ENCODE measurements at regions not wholly inside any gene's neighbourhood (a gene's known extent, or its start where the extent isn't known, plus 50 kb on each side); places are given as distances from the start of the nearest gene placed in this dataset.

DNA sequence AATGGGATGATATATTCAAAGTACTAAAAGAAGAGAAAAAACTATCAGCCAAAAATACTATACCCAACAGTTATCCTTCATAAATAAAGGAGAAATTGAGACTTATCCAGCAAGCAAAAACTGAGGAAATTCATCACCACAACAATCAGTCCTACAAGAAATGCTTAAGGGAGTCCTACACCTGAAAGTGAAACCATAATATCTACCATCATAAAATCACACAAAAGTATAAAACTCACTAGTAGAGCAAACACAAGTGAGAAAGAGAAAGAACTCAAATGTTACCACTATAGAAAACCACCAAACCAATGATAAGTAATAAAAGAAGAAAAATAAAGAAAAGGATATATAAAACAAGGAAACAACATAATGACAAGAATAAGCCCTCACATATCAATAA, 103.6 kb upstream of the NEO1 start:
- H3K4ac ChIP-seq (ENCODE audit: low read depth, low read length) = no peak overlapping the region
- no peak overlapping the region for H3K4me2 ChIP-seq (ENCODE audit: low read length)
- no peaks in the 10 kb centered on the region for H3K79me1 ChIP-seq (ENCODE audit: low read length)
- no peaks in the 10 kb centered on the region for H3K27me3 ChIP-seq (ENCODE audit: insufficient read depth, low read length, poor library complexity)
- no peak overlapping the region for H4K8ac ChIP-seq (ENCODE audit: low read depth, low read length)
- H4K5ac ChIP-seq (ENCODE audit: low read length) = no peak overlapping the region
- no peak overlapping the region for H2AK5ac ChIP-seq (ENCODE audit: low read length)
- no peak overlapping the region for H2BK15ac ChIP-seq (replicated peaks; ENCODE audit: low read depth)
- H3K36me3 ChIP-seq (ENCODE audit: control insufficient read depth, insufficient read depth, low read length) = no peaks in the 10 kb centered on the region
- no peak for DNase-seq
- H3K27ac ChIP-seq (ENCODE audit: low read depth, low read length) = no peak overlapping the region
- no peak overlapping the region for H2BK120ac ChIP-seq (ENCODE audit: low read depth, low read length)
- no peak overlapping the region for H3K4me3 ChIP-seq (ENCODE audit: low read length)
- H3K56ac ChIP-seq (ENCODE audit: low read length) = no peak overlapping the region
- H3K18ac ChIP-seq (ENCODE audit: low read length) = no peak overlapping the region
- H3K4me1 ChIP-seq (ENCODE audit: control insufficient read depth, low read depth, low read length) = no peaks in the 10 kb centered on the region
- H3K9ac ChIP-seq (ENCODE audit: low read length) = no peak overlapping the region
- no peak overlapping the region for H3K23ac ChIP-seq (ENCODE audit: low read length)
- H2BK5ac ChIP-seq (ENCODE audit: low read length) = no peak overlapping the region
- H3K79me2 ChIP-seq (ENCODE audit: control insufficient read depth, insufficient read depth, low read length) = no peaks in the 10 kb centered on the region

- Histone ChIP-seq H3K27ac (ENCODE audit: low read depth, low read length) (no peak overlapping the region), H3K4me1 (ENCODE audit: control insufficient read depth, low read depth, low read length) (no peaks in the 10 kb centered on the region), H3K23ac (ENCODE audit: low read length) (no peak overlapping the region), H2BK120ac (ENCODE audit: low read depth, low read length) (no peak overlapping the region), H3K56ac (ENCODE audit: low read length) (no peak overlapping the region), H3K79me2 (ENCODE audit: control insufficient read depth, insufficient read depth, low read length) (no peaks in the 10 kb centered on the region), H3K4me2 (ENCODE audit: low read length) (no peak overlapping the region), H2BK15ac (replicated peaks; ENCODE audit: low read depth) (no peak overlapping the region), H3K79me1 (ENCODE audit: low read length) (no peaks in the 10 kb centered on the region), H3K27me3 (ENCODE audit: insufficient read depth, low read length, poor library complexity) (no peaks in the 10 kb centered on the region), H2BK5ac (ENCODE audit: low read length) (no peak overlapping the region), H2AK5ac (ENCODE audit: low read length) (no peak overlapping the region), H3K18ac (ENCODE audit: low read length) (no peak overlapping the region), H4K8ac (ENCODE audit: low read depth, low read length) (no peak overlapping the region), H3K36me3 (ENCODE audit: control insufficient read depth, insufficient read depth, low read length) (no peaks in the 10 kb centered on the region), H4K5ac (ENCODE audit: low read length) (no peak overlapping the region), H3K4ac (ENCODE audit: low read depth, low read length) (no peak overlapping the region), H3K4me3 (ENCODE audit: low read length) (no peak overlapping the region), H3K9ac (ENCODE audit: low read length) (no peak overlapping the region)
- WGBS (ENCODE audit: extremely low coverage, insufficient coverage, low lambda C conversion rate) = no CpG with 5 or more reads among the region's 2 CpGs
- no peak for DNase-seq
Measured at GRCh38 chr15:72947709-72948108, 104.6 kb upstream of the NEO1 start.

GRCh38 chr15:72944565-72944964, 107.7 kb upstream of the NEO1 start:
- no CpG with 5 or more reads among the region's 2 CpGs for WGBS (ENCODE audit: extremely low coverage, insufficient coverage, low lambda C conversion rate)
- Histone ChIP-seq H3K27me3 (ENCODE audit: insufficient read depth, low read length, poor library complexity) (no peaks in the 10 kb centered on the region), H3K23ac (ENCODE audit: low read length) (no peak overlapping the region), H4K8ac (ENCODE audit: low read depth, low read length) (no peak overlapping the region), H3K4ac (ENCODE audit: low read depth, low read length) (no peak overlapping the region), H3K4me2 (ENCODE audit: low read length) (no peak overlapping the region), H2BK120ac (ENCODE audit: low read depth, low read length) (no peak overlapping the region), H3K36me3 (ENCODE audit: control insufficient read depth, insufficient read depth, low read length) (no peaks in the 10 kb centered on the region), H3K4me1 (ENCODE audit: control insufficient read depth, low read depth, low read length) (no peaks in the 10 kb centered on the region), H4K5ac (ENCODE audit: low read length) (no peak overlapping the region), H3K4me3 (ENCODE audit: low read length) (no peak overlapping the region), H3K9ac (ENCODE audit: low read length) (no peak overlapping the region), H2AK5ac (ENCODE audit: low read length) (no peak overlapping the region), H3K79me1 (ENCODE audit: low read length) (no peaks in the 10 kb centered on the region), H3K79me2 (ENCODE audit: control insufficient read depth, insufficient read depth, low read length) (no peaks in the 10 kb centered on the region), H3K18ac (ENCODE audit: low read length) (no peak overlapping the region), H3K27ac (ENCODE audit: low read depth, low read length) (no peak overlapping the region), H2BK5ac (ENCODE audit: low read length) (no peak overlapping the region), H3K56ac (ENCODE audit: low read length) (no peak overlapping the region), H2BK15ac (replicated peaks; ENCODE audit: low read depth) (no peak overlapping the region)
- DNase-seq = no peak

DNA sequence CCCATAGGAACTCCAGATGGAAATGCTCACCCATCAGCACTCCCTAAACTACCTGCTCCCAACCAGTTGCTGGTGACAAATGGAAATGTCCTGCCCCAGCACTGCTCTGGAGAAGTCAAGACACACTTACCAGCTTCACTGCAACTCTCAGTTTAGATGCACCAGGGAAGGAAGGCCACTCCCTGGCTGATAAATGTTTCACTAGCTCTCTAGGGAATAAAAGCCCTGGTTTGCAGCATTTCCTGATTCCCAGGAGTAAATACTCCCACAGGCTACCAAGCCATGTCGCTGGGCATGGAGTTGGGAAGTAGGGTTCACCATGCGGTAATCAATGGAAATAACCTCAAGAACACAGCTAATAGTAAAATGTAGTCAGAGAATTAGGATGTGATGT, 112.0 kb upstream of the NEO1 start:
- no peak overlapping the region for H3K9ac ChIP-seq (ENCODE audit: low read length)
- H3K36me3 ChIP-seq (ENCODE audit: control insufficient read depth, insufficient read depth, low read length) = no peaks in the 10 kb centered on the region
- no CpG with 5 or more reads among the region's 2 CpGs for WGBS (ENCODE audit: extremely low coverage, insufficient coverage, low lambda C conversion rate)
- H3K18ac ChIP-seq (ENCODE audit: low read length) = no peak overlapping the region
- no peak overlapping the region for H3K27ac ChIP-seq (ENCODE audit: low read depth, low read length)
- H2BK15ac ChIP-seq (replicated peaks; ENCODE audit: low read depth) = no peak overlapping the region
- H2BK5ac ChIP-seq (ENCODE audit: low read length) = no peak overlapping the region
- H4K5ac ChIP-seq (ENCODE audit: low read length) = no peak overlapping the region
- no peaks in the 10 kb centered on the region for H3K79me2 ChIP-seq (ENCODE audit: control insufficient read depth, insufficient read depth, low read length)
- H2BK120ac ChIP-seq (ENCODE audit: low read depth, low read length) = no peak overlapping the region
- no peak overlapping the region for H3K4ac ChIP-seq (ENCODE audit: low read depth, low read length)
- no peak for DNase-seq
- H3K56ac ChIP-seq (ENCODE audit: low read length) = no peak overlapping the region
- no peak overlapping the region for H2AK5ac ChIP-seq (ENCODE audit: low read length)
- H3K27me3 ChIP-seq (ENCODE audit: insufficient read depth, low read length, poor library complexity) = no peaks in the 10 kb centered on the region
- no peaks in the 10 kb centered on the region for H3K79me1 ChIP-seq (ENCODE audit: low read length)
- H4K8ac ChIP-seq (ENCODE audit: low read depth, low read length) = no peak overlapping the region
- H3K23ac ChIP-seq (ENCODE audit: low read length) = no peak overlapping the region
- no peak overlapping the region for H3K4me3 ChIP-seq (ENCODE audit: low read length)
- no peak overlapping the region for H3K4me2 ChIP-seq (ENCODE audit: low read length)
- H3K4me1 ChIP-seq (ENCODE audit: control insufficient read depth, low read depth, low read length) = no peaks in the 10 kb centered on the region

DNA sequence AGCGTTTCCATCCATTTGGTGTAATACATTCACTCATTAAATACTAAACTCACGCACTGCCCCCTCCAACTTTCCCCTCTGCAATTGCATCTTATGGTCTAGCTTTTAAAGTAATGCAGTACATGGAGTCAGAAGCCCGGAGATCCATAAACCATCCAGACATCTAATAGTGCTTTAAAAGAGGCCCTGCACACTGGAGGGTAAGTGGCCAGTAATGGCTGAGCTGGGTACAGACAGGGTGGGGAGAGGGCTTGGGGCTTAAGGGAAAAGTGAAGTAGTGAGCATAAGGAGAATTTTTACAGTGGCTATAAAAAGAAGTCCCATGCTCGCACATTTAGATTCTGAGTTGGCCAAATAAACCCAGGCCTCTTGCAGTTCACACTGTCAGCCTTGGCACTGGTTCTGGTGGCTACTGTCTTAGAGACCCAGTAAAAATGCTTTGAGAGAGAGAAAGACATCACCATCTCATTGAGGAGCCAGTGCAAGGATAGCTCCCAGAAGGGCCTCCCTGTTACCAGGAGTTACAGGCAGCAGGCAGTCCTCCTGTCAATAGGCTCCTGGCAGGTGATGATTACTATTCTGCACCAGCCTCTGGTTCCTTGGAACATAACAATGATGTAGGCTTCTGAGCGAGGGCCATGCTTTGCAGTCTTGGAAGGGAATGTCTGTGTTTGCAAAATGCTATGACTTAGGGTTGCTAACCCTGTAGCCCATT, 112.6 kb upstream of the NEO1 start:
- Histone ChIP-seq H3K4ac (ENCODE audit: low read depth, low read length) (no peak overlapping the region), H3K4me2 (ENCODE audit: low read length) (no peak overlapping the region), H3K23ac (ENCODE audit: low read length) (no peak overlapping the region), H2BK15ac (replicated peaks; ENCODE audit: low read depth) (no peak overlapping the region), H3K79me2 (ENCODE audit: control insufficient read depth, insufficient read depth, low read length) (no peaks in the 10 kb centered on the region), H4K8ac (ENCODE audit: low read depth, low read length) (no peak overlapping the region), H3K36me3 (ENCODE audit: control insufficient read depth, insufficient read depth, low read length) (no peaks in the 10 kb centered on the region), H3K9ac (ENCODE audit: low read length) (no peak overlapping the region), H3K27me3 (ENCODE audit: insufficient read depth, low read length, poor library complexity) (no peaks in the 10 kb centered on the region), H4K5ac (ENCODE audit: low read length) (no peak overlapping the region), H3K56ac (ENCODE audit: low read length) (no peak overlapping the region), H2AK5ac (ENCODE audit: low read length) (no peak overlapping the region), H2BK120ac (ENCODE audit: low read depth, low read length) (no peak overlapping the region), H2BK5ac (ENCODE audit: low read length) (no peak overlapping the region), H3K4me1 (ENCODE audit: control insufficient read depth, low read depth, low read length) (no peaks in the 10 kb centered on the region), H3K4me3 (ENCODE audit: low read length) (no peak overlapping the region), H3K79me1 (ENCODE audit: low read length) (no peaks in the 10 kb centered on the region), H3K27ac (ENCODE audit: low read depth, low read length) (no peak overlapping the region), H3K18ac (ENCODE audit: low read length) (no peak overlapping the region)
- no peak for DNase-seq
- WGBS (ENCODE audit: extremely low coverage, insufficient coverage, low lambda C conversion rate) = no CpG with 5 or more reads among the region's 5 CpGs
